Right lobe of liver (tissue), 6 donors: ENCODE measurements at regions not wholly inside any gene's neighbourhood (a gene's known extent, or its start where the extent isn't known, plus 50 kb on each side); places are given as distances from the start of the nearest gene placed in this dataset.
A peak's percentile ranks its signal among the peaks of the same experiment; 100 is the strongest.

Experiments used
- ATAC-seq, 4 donors: fragments of 200-7000 bp; cut with Tn5 transposase; one replicate each; pipeline ENCODE4 v1.9.1; 2020; ENCODE audit warnings: mild to moderate bottlenecking in 4 of 4, moderate library complexity in 4 of 4
- DNase-seq, 3 donors: peaks; one replicate each; pipeline ENCODE4 v3.0.0-alpha.2; 2020
- H3K27ac ChIP-seq, 3 donors: fragments of 200-600 bp; one replicate each; pipeline ENCODE4 v1.8.0; 2022
- H3K27me3 ChIP-seq, 2 donors: fragments of 200-600 bp; one replicate each; pipeline ENCODE4 v1.8.0; 2022
- H3K36me3 ChIP-seq, 4 donors: fragments of 200-600 bp; sonication (generic) in 1 of 4; one replicate each; pipeline versions ENCODE4 v1.5.1 to v1.8.0; 2017 to 2022; ENCODE audit warnings: control low read depth in 1 of 4
- H3K4me1 ChIP-seq, 4 donors: fragments of 200-600 bp; sonication (generic) in 1 of 4; one replicate each; pipeline versions ENCODE4 v1.5.1 to v1.8.0; 2017 to 2022; ENCODE audit warnings: control low read depth in 1 of 4
- H3K4me3 ChIP-seq, 3 donors: fragments of 200-600 bp; one replicate each; pipeline ENCODE4 v1.8.0; 2022
- H3K9me3 ChIP-seq, 4 donors: fragments of 200-600 bp; sonication (generic) in 1 of 4; one replicate each; pipeline versions ENCODE4 v1.5.1 to v1.8.0; 2017 to 2022; ENCODE audit warnings: control low read depth in 1 of 4
- POLR2A ChIP-seq: fragments of 450-650 bp; IDR thresholded peaks from one replicate; pipeline ENCODE4 v1.6.1; 2017; ENCODE audit warnings: antibody characterized with exemption, mild to moderate bottlenecking
- WGBS: methylation state at CpG from one replicate; pipeline ENCODE4 v1.1.6; 2018; ENCODE audit warnings: low coverage, low lambda C conversion rate; ENCODE audit not compliant: insufficient coverage; ENCODE audit errors: missing lambda C conversion rate; 5-methylcytosine and 5-hydroxymethylcytosine counted together
- intact Hi-C, 2 donors: fragments of 100-400 bp; cut with DNase I; formaldehyde crosslinking; loops; one replicate each; pipeline versions ENCODE4 v1.11.2 to v1.14.1; 2022
- TF ChIP-seq, protein P1 (sequence below), 4 donors: fragments of 200-600 bp in 3 of 4; fragments of 450-650 bp in 1 of 4; IDR thresholded peaks; one replicate each; pipeline versions ENCODE4 v1.5.1 to v1.8.0; 2016 to 2022; ENCODE audit warnings: antibody characterized with exemption in 4 of 4, mild to moderate bottlenecking in 2 of 4
- donor health status: DM: no; HTN: yes; CAD: no.
- donor health status: DM: no; HTN: no; CAD: no.
- donor health status: DM: no; HTN: no; CAD: no.
- donor health status: DM: no; HTN: yes; CAD: no.
- donor health status: DM: no; HTN: yes; CAD: no.

GRCh38 chr20:17840423-17840822 lies 128.2 kb downstream of the SNX5 start:
- H3K9me3 ChIP-seq: no peaks in the 10 kb centered on the region
- H3K4me3 ChIP-seq: no peak overlapping the region
- WGBS: 90% methylated on average over 2 of the region's 5 CpGs
- no peaks in the 10 kb centered on the region for H3K4me1 ChIP-seq
- intact Hi-C loops: no loop called here
- ATAC-seq (no peak), DNase-seq (no peak)
- H3K27me3 ChIP-seq: no peaks in the 10 kb centered on the region
- TF ChIP-seq, protein P1, sequence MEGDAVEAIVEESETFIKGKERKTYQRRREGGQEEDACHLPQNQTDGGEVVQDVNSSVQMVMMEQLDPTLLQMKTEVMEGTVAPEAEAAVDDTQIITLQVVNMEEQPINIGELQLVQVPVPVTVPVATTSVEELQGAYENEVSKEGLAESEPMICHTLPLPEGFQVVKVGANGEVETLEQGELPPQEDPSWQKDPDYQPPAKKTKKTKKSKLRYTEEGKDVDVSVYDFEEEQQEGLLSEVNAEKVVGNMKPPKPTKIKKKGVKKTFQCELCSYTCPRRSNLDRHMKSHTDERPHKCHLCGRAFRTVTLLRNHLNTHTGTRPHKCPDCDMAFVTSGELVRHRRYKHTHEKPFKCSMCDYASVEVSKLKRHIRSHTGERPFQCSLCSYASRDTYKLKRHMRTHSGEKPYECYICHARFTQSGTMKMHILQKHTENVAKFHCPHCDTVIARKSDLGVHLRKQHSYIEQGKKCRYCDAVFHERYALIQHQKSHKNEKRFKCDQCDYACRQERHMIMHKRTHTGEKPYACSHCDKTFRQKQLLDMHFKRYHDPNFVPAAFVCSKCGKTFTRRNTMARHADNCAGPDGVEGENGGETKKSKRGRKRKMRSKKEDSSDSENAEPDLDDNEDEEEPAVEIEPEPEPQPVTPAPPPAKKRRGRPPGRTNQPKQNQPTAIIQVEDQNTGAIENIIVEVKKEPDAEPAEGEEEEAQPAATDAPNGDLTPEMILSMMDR (IDR thresholded peaks at IDR 0.05): no peak
- no peak for TF ChIP-seq POLR2A
- no peaks in the 10 kb centered on the region for H3K36me3 ChIP-seq
- no peak overlapping the region for H3K27ac ChIP-seq

GRCh38 chr20:17838921-17839320 lies 129.7 kb downstream of the SNX5 start:
- DNase-seq (no peak), ATAC-seq (no peak)
- Histone ChIP-seq H3K4me1 (peaks cover 0 to 8% (median 4%) of the 10 kb centered on the region in 4 donors), H3K4me3 (no peak overlapping the region), H3K36me3 (no peaks in the 10 kb centered on the region), H3K27me3 (no peaks in the 10 kb centered on the region), H3K9me3 (no peaks in the 10 kb centered on the region), H3K27ac (no peak overlapping the region)
- intact Hi-C loops: no loop called here
- WGBS: 60% methylated on average over 1 of the region's 4 CpGs
- TF ChIP-seq POLR2A: no peak
- TF ChIP-seq, protein P1 (IDR thresholded peaks at IDR 0.05): no peak

DNA sequence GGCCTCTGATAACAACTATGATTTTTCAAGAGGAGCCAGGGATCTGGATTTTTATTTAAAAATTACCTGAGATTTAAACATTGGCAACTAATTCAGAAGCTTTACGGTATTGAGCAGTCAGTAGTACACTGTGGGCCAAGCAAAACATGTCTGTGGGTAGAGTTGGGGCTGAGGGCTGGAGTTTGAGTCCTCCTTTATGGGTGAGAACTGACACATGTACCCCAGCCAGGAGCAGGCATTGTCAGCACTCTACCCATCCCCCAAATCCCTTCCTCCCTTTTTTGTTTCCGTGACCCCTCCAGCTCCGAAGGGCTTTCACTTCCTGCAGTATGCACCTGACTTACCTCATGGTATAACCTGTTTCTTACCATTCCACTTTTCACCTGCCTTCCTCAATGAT lies 131.4 kb downstream of the SNX5 start:
- no peak overlapping the region for H3K27ac ChIP-seq
- H3K4me3 ChIP-seq: no peak overlapping the region
- 76% methylated on average over 3 of the region's 3 CpGs for WGBS
- H3K9me3 ChIP-seq: no peaks in the 10 kb centered on the region
- H3K27me3 ChIP-seq: no peaks in the 10 kb centered on the region
- TF ChIP-seq, protein P1 (IDR thresholded peaks at IDR 0.05): no peak
- no peak for TF ChIP-seq POLR2A
- no peak for ATAC-seq
- DNase-seq: no peak
- peaks cover 0 to 8% (median 4%) of the 10 kb centered on the region in 4 donors for H3K4me1 ChIP-seq
- no peaks in the 10 kb centered on the region for H3K36me3 ChIP-seq
- intact Hi-C loops: no loop called here

DNA sequence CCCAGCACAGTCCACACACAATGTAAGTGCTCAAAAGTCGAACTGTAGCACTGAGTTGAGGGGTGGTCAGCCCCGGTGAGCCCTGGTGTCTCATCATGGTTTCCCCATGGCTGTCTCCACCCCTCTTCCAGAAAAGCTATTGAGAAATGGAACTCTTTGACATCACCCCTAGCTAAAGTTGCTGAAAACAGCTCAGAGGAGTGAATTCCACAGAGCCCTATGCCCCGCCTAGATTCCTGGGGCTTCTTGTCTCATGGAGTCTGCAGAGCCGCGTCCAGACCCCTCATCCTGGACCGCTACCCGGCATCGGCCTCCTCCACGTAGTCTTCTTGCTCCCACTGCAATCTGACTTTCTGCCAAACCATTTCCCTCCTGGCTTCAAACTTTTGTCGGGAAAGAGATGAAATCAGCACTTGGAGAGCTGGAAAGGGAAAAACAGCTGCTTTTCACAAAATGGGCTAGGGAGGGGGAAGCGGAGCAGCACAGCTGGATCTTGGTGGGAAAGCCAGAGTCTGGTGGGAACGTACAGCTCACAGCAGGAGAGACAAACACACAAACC lies 132.2 kb downstream of the SNX5 start:
- Histone ChIP-seq H3K36me3 (no peaks in the 10 kb centered on the region), H3K4me1 (peaks cover 0 to 8% (median 4%) of the 10 kb centered on the region in 4 donors), H3K4me3 (no peak overlapping the region), H3K9me3 (no peaks in the 10 kb centered on the region), H3K27ac (peak overlapping the region in 1 of 3 donors; percentile 63), H3K27me3 (no peaks in the 10 kb centered on the region)
- 65% methylated on average over 9 of the region's 12 CpGs for WGBS
- DNase-seq: no peak
- peak in 3 of 4 donors; percentile 29 to 44 (median 34) for ATAC-seq
- TF ChIP-seq POLR2A: no peak
- TF ChIP-seq, protein P1 (IDR thresholded peaks at IDR 0.05): no peak
- intact Hi-C loops: no loop called here

DNA sequence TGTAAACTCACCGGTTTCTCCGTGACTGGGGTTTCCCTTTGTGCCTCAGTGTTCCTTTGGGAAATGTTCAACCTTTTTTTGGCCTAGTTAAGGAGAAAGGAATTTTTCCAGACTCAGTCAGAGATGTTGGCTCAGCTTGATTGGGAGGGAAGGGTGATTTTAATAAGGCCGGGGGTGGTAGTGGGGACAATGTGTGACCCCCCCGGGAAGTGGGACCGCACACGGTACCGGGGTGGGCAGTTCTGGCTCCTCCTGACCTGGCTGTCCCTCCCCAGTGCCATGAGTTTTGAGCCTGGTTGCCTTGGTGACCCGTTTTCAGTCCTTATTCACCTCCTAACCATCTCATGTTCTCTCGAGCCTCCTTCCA lies 132.7 kb downstream of the SNX5 start:
- intact Hi-C loops: no loop called here
- no peak for DNase-seq
- WGBS: 74% methylated on average over 7 of the region's 9 CpGs

More for the DNA sequence above, 132.7 kb downstream of the SNX5 start:
- H3K4me1 ChIP-seq: peaks cover 0 to 8% (median 4%) of the 10 kb centered on the region in 4 donors
- no peak for ATAC-seq
- no peaks in the 10 kb centered on the region for H3K36me3 ChIP-seq
- no peak for TF ChIP-seq POLR2A
- TF ChIP-seq, protein P1 (IDR thresholded peaks at IDR 0.05): no peak
- H3K4me3 ChIP-seq: no peak overlapping the region
- peak overlapping the region in 1 of 3 donors; percentile 63 for H3K27ac ChIP-seq
- H3K9me3 ChIP-seq: no peaks in the 10 kb centered on the region
- H3K27me3 ChIP-seq: no peaks in the 10 kb centered on the region
